A673 (cell line): ENCODE measurements at regions not wholly inside any gene's neighbourhood (a gene's known extent, or its start where the extent isn't known, plus 50 kb on each side); places are given as distances from the start of the nearest gene placed in this dataset.

Experiments used
- BruUV-seq: library from RNA; stranded (reverse); fragments of 400-500 nt; replicated peaks from 2 replicates; lab custom pipeline; 2021; lab: Mats Ljungman, UMichigan
- CTCF ChIA-PET: fragments of 300-600 bp; sonication (Branson Sonifier 250); formaldehyde crosslinking; loops from one replicate; lab custom pipeline; 2022; ENCODE audit warnings: antibody characterized with exemption; lab: Charles Lee
- POLR2A ChIA-PET: fragments of 300-600 bp; sonication (Branson Sonifier 250); formaldehyde crosslinking; loops from one replicate; lab custom pipeline; 2022; ENCODE audit warnings: antibody characterized with exemption; ENCODE audit not compliant: low non-redundant PET; lab: Charles Lee
- DNase-seq: peaks from one replicate; pipeline ENCODE4 v3.0.0-alpha.2; 2015; ENCODE audit warnings: low spot score
- H3K27ac ChIP-seq: fragments of 200-600 bp; sonication (generic); 2 replicates; pipeline ENCODE4 v1.5.1; 2016; ENCODE audit warnings: mixed run types, low read depth, mild to moderate bottlenecking, mixed read lengths, antibody characterized with exemption, low read length; ENCODE audit not compliant: poor library complexity, severe bottlenecking
- H3K27me3 ChIP-seq: fragments of 200-600 bp; sonication (generic); replicated peaks from 2 replicates; pipeline ENCODE4 v1.6.1; 2017; ENCODE audit warnings: mixed run types, low read depth, mild to moderate bottlenecking, mixed read lengths, antibody characterized with exemption, low read length; ENCODE audit not compliant: insufficient read depth, poor library complexity
- H3K36me3 ChIP-seq: fragments of 200-600 bp; sonication (generic); 2 replicates; pipeline ENCODE4 v1.6.1; 2016; ENCODE audit warnings: mixed run types, mild to moderate bottlenecking, mixed read lengths, antibody characterized with exemption, low read length; ENCODE audit not compliant: insufficient read depth, poor library complexity, severe bottlenecking
- H3K4me1 ChIP-seq: fragments of 200-600 bp; sonication (generic); 2 replicates; pipeline ENCODE4 v1.6.1; 2017; ENCODE audit warnings: mixed run types, mild to moderate bottlenecking, mixed read lengths, antibody characterized with exemption, low read length; ENCODE audit not compliant: insufficient read depth, poor library complexity, severe bottlenecking
- H3K4me3 ChIP-seq: fragments of 200-600 bp; sonication (generic); 2 replicates; pipeline ENCODE4 v1.5.1; 2016; ENCODE audit warnings: low read depth, mixed run types, mild to moderate bottlenecking, mixed read lengths, low read length; ENCODE audit not compliant: poor library complexity, severe bottlenecking
- H3K9me3 ChIP-seq: fragments of 200-600 bp; sonication (generic); 2 replicates; pipeline ENCODE4 v1.6.1; 2016; ENCODE audit warnings: mixed run types, low read depth, mild to moderate bottlenecking, mixed read lengths, antibody characterized with exemption, low read length; ENCODE audit not compliant: poor library complexity, severe bottlenecking
- CTCF ChIP-seq: fragments of 300-800, 200-600 bp; sonication (generic); conservative IDR thresholded peaks from 2 replicates; pipeline ENCODE4 v1.5.1; 2017; ENCODE audit warnings: low read depth, mild to moderate bottlenecking, antibody characterized with exemption, low read length, moderate library complexity, mixed read lengths
- EZH2 ChIP-seq: fragments of 200-600 bp; sonication (generic); IDR thresholded peaks from 2 replicates; pipeline ENCODE4 v1.6.1; 2017; ENCODE audit warnings: borderline replicate concordance, low read depth, mild to moderate bottlenecking, mixed read lengths, antibody characterized with exemption, low read length; ENCODE audit not compliant: poor library complexity, severe bottlenecking
- intact Hi-C: fragments of 100-400 bp; cut with micrococcal nuclease; formaldehyde crosslinking; loops from one replicate; pipeline ENCODE4 v1.10.0; 2022; ENCODE audit not compliant: unreplicated experiment

- TF ChIP-seq EZH2 (no peak), CTCF (no peak)
- ChIA-PET POLR2A (no interaction called here), CTCF (no interaction called here)
- H3K4me1 ChIP-seq: no peaks in the 10 kb centered on the region
- H3K9me3 ChIP-seq: no peaks in the 10 kb centered on the region
- no TSS peak for BruUV-seq
- H3K27me3 ChIP-seq: no peaks in the 10 kb centered on the region
- intact Hi-C loops: no loop called here
- H3K36me3 ChIP-seq: no peaks in the 10 kb centered on the region
- no peak overlapping the region for H3K4me3 ChIP-seq
- DNase-seq: no peak
- H3K27ac ChIP-seq: no peak overlapping the region
These were observed 662.1 kb upstream of the MEF2C start for GRCh38 chr5:89545076-89545475.

- TF ChIP-seq EZH2: no peak
- TF ChIP-seq CTCF: no peak
- Histone ChIP-seq H3K9me3 (no peaks in the 10 kb centered on the region), H3K4me3 (no peak overlapping the region), H3K27ac (no peak overlapping the region), H3K27me3 (no peaks in the 10 kb centered on the region), H3K4me1 (no peaks in the 10 kb centered on the region), H3K36me3 (no peaks in the 10 kb centered on the region)
- no TSS peak for BruUV-seq
- CTCF ChIA-PET: no interaction called here
- no peak for DNase-seq
- intact Hi-C loops: no loop called here
- POLR2A ChIA-PET: no interaction called here
These were observed 659.8 kb upstream of the MEF2C start for GRCh38 chr5:89542736-89543135.

- H3K36me3 ChIP-seq: no peaks in the 10 kb centered on the region
- no peaks in the 10 kb centered on the region for H3K4me1 ChIP-seq
- POLR2A ChIA-PET: no interaction called here
- intact Hi-C loops: no loop called here
- TF ChIP-seq EZH2: no peak
- TF ChIP-seq CTCF: no peak
- no peak overlapping the region for H3K27ac ChIP-seq
- no peak overlapping the region for H3K4me3 ChIP-seq
- H3K27me3 ChIP-seq: no peaks in the 10 kb centered on the region
- no TSS peak for BruUV-seq
- DNase-seq: no peak
- CTCF ChIA-PET: no interaction called here
- no peaks in the 10 kb centered on the region for H3K9me3 ChIP-seq
These were observed 654.8 kb upstream of the MEF2C start for GRCh38 chr5:89537800-89538199.
